ENCODE measurements at regions not wholly inside any gene's neighbourhood (a gene's known extent, or its start where the extent isn't known, plus 50 kb on each side); places are given as distances from the start of the nearest gene placed in this dataset.

DNA sequence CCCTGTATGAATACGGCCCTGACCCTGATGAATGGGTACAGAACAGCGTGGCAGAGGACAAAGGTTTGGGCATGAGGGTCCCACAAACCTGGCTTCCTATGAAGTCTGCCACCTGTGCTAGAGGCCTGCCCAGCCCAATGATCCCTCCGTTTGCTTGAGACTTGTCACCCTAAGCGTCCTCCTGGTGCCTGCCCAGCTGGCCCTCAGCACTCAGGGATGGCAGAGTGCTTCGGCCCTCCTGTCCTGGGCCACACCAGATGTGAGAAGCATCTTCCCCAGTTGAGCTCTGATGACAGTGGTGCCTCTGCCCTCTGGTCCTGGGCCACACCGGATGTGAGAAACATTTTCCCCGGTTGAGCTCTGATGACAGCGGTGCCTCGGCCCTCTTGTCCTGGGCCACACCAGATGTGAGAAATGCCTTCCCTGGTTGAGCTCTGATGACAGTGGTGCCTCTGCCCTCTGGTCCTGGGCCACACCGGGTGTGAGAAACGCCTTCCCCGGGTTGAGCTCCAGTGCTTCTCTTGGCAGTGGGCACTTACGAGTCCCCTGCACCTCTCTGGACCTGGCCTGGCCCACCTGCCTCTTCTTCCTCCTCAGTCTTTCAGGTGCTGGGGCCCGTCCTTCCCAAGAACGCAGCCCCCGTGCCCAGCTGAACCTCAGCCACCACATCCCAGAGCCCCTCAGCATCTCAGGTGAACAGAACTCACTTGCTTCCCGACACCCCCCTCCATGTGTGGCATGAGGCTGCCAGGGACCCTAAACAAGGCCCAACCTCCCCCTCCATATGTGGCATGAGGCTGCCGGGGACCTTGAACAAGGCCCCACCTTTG, 253.1 kb upstream of the IRX1 start:
- TF ChIP-seq, protein P1, sequence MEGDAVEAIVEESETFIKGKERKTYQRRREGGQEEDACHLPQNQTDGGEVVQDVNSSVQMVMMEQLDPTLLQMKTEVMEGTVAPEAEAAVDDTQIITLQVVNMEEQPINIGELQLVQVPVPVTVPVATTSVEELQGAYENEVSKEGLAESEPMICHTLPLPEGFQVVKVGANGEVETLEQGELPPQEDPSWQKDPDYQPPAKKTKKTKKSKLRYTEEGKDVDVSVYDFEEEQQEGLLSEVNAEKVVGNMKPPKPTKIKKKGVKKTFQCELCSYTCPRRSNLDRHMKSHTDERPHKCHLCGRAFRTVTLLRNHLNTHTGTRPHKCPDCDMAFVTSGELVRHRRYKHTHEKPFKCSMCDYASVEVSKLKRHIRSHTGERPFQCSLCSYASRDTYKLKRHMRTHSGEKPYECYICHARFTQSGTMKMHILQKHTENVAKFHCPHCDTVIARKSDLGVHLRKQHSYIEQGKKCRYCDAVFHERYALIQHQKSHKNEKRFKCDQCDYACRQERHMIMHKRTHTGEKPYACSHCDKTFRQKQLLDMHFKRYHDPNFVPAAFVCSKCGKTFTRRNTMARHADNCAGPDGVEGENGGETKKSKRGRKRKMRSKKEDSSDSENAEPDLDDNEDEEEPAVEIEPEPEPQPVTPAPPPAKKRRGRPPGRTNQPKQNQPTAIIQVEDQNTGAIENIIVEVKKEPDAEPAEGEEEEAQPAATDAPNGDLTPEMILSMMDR (conservative IDR thresholded peaks at IDR 0.05): no peak
- TF ChIP-seq EZH2 (IDR thresholded peaks at IDR 0.05; ENCODE audit: low read depth): no peak
